ENCODE measurements at regions not wholly inside any gene's neighbourhood (a gene's known extent, or its start where the extent isn't known, plus 50 kb on each side); places are given as distances from the start of the nearest gene placed in this dataset.

DNA sequence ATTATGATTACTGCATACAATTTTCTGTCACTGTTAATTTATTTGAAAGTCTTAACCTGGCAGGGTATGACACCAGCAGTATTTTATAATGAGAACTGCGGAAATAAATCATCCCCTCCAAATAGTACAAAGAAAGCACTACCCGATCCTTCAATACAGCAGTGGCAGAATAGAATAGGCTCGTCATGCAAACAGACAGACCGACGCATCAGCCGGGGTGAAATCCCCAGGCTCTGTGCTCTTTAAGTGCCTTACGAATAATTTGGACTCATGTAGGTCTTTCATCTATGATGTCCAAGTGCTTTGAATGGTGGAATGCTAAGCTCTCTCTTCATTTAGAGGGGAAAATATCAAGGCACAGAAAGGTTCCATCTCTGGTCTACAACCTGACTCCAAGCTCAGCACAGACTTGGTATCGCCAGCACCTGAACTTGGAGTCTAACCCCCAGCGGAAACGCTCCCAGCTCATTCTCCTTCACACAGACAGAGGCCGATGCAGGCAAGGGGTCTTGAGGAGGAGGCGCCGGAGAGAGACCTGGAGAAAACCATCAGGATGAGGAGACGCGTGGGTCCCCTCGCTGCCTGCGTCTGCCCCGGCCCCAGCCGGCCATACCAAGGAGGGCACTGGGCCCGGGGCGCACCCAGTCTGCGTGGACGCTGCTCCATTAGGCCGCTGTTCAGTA, 568.1 kb upstream of the MKI67 start:
- Histone ChIP-seq H3K27ac (ENCODE audit: poor library complexity, severe bottlenecking) (no peak overlapping the region), H3K27me3 (ENCODE audit: insufficient read depth, poor library complexity, severe bottlenecking) (peaks cover 3% of the 10 kb centered on the region), H3K4me3 (ENCODE audit: severe bottlenecking) (no peak overlapping the region), H3K36me3 (ENCODE audit: low read depth) (no peaks in the 10 kb centered on the region), H3K9me3 (ENCODE audit: severe bottlenecking) (no peaks in the 10 kb centered on the region), H3K4me1 (ENCODE audit: insufficient read depth, poor library complexity, severe bottlenecking) (no peaks in the 10 kb centered on the region)
- TF ChIP-seq, protein P1, sequence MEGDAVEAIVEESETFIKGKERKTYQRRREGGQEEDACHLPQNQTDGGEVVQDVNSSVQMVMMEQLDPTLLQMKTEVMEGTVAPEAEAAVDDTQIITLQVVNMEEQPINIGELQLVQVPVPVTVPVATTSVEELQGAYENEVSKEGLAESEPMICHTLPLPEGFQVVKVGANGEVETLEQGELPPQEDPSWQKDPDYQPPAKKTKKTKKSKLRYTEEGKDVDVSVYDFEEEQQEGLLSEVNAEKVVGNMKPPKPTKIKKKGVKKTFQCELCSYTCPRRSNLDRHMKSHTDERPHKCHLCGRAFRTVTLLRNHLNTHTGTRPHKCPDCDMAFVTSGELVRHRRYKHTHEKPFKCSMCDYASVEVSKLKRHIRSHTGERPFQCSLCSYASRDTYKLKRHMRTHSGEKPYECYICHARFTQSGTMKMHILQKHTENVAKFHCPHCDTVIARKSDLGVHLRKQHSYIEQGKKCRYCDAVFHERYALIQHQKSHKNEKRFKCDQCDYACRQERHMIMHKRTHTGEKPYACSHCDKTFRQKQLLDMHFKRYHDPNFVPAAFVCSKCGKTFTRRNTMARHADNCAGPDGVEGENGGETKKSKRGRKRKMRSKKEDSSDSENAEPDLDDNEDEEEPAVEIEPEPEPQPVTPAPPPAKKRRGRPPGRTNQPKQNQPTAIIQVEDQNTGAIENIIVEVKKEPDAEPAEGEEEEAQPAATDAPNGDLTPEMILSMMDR (IDR thresholded peaks at IDR 0.05; ENCODE audit: poor library complexity, severe bottlenecking) = no peak
- ATAC-seq (ENCODE audit: low read depth) = no peak
- DNase-seq (ENCODE audit: low spot score) = no peak

DNA sequence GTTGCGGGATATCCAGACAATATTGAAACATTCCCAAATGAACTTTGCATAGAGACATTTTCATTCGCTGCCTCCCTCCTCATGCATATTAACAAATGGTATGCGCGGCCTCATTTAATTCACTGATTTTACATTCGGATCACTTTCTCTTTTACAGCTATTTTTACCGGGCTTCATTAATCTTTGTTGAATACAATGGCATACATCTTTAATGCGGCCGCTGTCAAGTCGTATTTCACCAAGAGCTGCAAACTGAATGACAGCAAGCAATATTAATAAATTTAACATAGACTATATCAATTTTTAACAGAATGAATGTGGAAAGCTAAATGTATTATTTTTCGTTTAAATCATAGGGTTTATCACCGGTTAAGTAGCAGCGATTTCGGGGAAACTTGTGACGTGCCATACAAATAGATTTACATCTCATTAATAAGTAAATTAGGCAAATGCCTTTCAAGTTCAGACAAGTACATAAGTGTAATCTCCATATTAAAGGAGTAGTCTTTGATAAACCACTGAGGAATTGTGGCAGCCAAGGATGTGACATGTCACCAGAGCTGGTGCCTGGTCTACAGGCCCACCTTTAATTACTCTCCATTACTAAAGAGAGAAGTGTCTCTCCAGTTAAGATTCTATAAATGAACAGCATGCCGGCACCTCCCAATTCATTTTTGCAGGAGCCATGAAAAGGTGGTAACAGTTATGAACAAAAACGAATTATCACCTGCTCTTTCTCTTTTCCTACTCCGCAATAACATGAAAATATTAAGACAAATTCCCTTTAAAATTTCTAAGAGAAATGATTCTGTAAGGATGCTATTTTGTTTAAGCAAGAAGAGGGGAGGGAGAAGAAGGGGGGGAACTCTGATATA, 568.9 kb upstream of the MKI67 start:
- no peak for DNase-seq (ENCODE audit: low spot score)
- Histone ChIP-seq H3K27ac (ENCODE audit: poor library complexity, severe bottlenecking) (no peak overlapping the region), H3K27me3 (ENCODE audit: insufficient read depth, poor library complexity, severe bottlenecking) (peaks cover 3% of the 10 kb centered on the region), H3K9me3 (ENCODE audit: severe bottlenecking) (no peaks in the 10 kb centered on the region), H3K4me1 (ENCODE audit: insufficient read depth, poor library complexity, severe bottlenecking) (no peaks in the 10 kb centered on the region), H3K36me3 (ENCODE audit: low read depth) (no peaks in the 10 kb centered on the region), H3K4me3 (ENCODE audit: severe bottlenecking) (no peak overlapping the region)
- TF ChIP-seq, protein P1 (IDR thresholded peaks at IDR 0.05; ENCODE audit: poor library complexity, severe bottlenecking) = no peak
- no peak for ATAC-seq (ENCODE audit: low read depth)

DNA sequence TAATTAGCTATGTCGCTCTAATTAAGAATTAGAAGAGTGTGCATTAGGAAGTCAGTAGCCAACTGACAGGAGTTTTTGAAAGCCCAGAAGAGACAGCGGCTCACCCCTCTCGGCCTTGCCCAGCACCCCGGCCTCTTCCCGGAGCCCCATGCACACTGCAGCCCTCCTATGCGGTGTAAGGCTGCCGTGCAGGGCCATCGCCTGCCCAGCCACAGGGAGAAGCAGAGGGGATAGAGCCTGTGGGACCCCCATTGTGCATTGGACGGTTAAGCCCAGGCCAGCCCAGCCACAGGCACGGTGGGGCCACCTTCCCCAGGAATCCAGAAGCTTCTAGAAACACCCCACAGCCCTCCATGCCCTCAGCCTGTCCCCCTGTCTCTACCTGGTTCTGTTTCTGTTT, 569.7 kb upstream of the MKI67 start:
- DNase-seq (ENCODE audit: low spot score) (no peak), ATAC-seq (ENCODE audit: low read depth) (no peak)
- Histone ChIP-seq H3K27me3 (ENCODE audit: insufficient read depth, poor library complexity, severe bottlenecking) (peaks cover 3% of the 10 kb centered on the region), H3K36me3 (ENCODE audit: low read depth) (no peaks in the 10 kb centered on the region), H3K4me1 (ENCODE audit: insufficient read depth, poor library complexity, severe bottlenecking) (no peaks in the 10 kb centered on the region), H3K27ac (ENCODE audit: poor library complexity, severe bottlenecking) (no peak overlapping the region), H3K9me3 (ENCODE audit: severe bottlenecking) (no peaks in the 10 kb centered on the region), H3K4me3 (ENCODE audit: severe bottlenecking) (no peak overlapping the region)
- TF ChIP-seq, protein P1 (IDR thresholded peaks at IDR 0.05; ENCODE audit: poor library complexity, severe bottlenecking) = no peak

DNA sequence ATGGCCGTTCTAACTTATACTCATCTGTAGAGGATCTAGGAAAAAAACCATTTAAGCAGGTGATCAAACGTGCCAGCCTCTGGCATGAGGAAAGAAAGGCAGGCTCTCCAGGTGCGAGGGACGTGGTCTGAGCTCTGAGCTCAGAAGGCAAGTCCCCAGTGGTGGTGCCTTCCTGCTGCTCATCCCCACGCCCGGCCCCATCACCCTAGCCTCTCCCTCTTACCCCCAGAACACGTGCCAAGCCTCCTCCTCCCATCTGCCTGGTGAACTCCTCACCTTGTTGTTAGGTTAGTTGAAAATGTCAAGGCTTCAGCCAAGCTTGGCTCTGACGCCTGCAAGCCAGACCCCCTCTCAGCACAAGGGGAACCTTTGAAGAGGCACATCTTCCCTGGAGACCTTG, 571.2 kb upstream of the MKI67 start:
- H3K4me1 ChIP-seq (ENCODE audit: insufficient read depth, poor library complexity, severe bottlenecking) = no peaks in the 10 kb centered on the region
- TF ChIP-seq, protein P1 (IDR thresholded peaks at IDR 0.05; ENCODE audit: poor library complexity, severe bottlenecking) = no peak
- no peaks in the 10 kb centered on the region for H3K9me3 ChIP-seq (ENCODE audit: severe bottlenecking)
- no peak overlapping the region for H3K4me3 ChIP-seq (ENCODE audit: severe bottlenecking)
- H3K27ac ChIP-seq (ENCODE audit: poor library complexity, severe bottlenecking) = no peak overlapping the region
- H3K36me3 ChIP-seq (ENCODE audit: low read depth) = no peaks in the 10 kb centered on the region
- no peak for DNase-seq (ENCODE audit: low spot score)
- peaks cover 3% of the 10 kb centered on the region for H3K27me3 ChIP-seq (ENCODE audit: insufficient read depth, poor library complexity, severe bottlenecking)
- ATAC-seq (ENCODE audit: low read depth) = no peak

Measured in RWPE2 (cell line).